ENCODE measurements at regions not wholly inside any gene's neighbourhood (a gene's known extent, or its start where the extent isn't known, plus 50 kb on each side); places are given as distances from the start of the nearest gene placed in this dataset.

GRCh38 chr1:54459140-54459539, 52.9 kb upstream of the SSBP3 start:
- TF ChIP-seq POLR2AphosphoS5 (IDR thresholded peaks at IDR 0.05), result no peak
- TF ChIP-seq, protein P1, sequence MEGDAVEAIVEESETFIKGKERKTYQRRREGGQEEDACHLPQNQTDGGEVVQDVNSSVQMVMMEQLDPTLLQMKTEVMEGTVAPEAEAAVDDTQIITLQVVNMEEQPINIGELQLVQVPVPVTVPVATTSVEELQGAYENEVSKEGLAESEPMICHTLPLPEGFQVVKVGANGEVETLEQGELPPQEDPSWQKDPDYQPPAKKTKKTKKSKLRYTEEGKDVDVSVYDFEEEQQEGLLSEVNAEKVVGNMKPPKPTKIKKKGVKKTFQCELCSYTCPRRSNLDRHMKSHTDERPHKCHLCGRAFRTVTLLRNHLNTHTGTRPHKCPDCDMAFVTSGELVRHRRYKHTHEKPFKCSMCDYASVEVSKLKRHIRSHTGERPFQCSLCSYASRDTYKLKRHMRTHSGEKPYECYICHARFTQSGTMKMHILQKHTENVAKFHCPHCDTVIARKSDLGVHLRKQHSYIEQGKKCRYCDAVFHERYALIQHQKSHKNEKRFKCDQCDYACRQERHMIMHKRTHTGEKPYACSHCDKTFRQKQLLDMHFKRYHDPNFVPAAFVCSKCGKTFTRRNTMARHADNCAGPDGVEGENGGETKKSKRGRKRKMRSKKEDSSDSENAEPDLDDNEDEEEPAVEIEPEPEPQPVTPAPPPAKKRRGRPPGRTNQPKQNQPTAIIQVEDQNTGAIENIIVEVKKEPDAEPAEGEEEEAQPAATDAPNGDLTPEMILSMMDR (IDR thresholded peaks at IDR 0.05), result no peak
